IMR-90 (cell line): ENCODE measurements at regions not wholly inside any gene's neighbourhood (a gene's known extent, or its start where the extent isn't known, plus 50 kb on each side); places are given as distances from the start of the nearest gene placed in this dataset.

Source experiments
- ATAC-seq: fragments of 200-7000 bp; cut with Tn5 transposase; 2 replicates; pipeline ENCODE4 v1.9.1; 2020; ENCODE audit warnings: low read depth, mild to moderate bottlenecking, moderate library complexity
- BruUV-seq: library from RNA; stranded (reverse); fragments of 400-500 nt; replicated peaks from 2 replicates; lab custom pipeline; 2021; lab: Mats Ljungman, UMichigan
- CTCF ChIA-PET: fragments of 300-600 bp; formaldehyde crosslinking; extraction: SDS; loops from one replicate; lab custom pipeline; 2021; ENCODE audit warnings: antibody characterized with exemption; lab: Yijun Ruan, JAX
- POLR2A ChIA-PET: fragments of 300-600 bp; sonication (Branson Sonifier 250); formaldehyde crosslinking; loops from one replicate; lab custom pipeline; 2022; ENCODE audit warnings: antibody characterized with exemption; ENCODE audit not compliant: unreplicated experiment; lab: Charles Lee
- DNase-seq: peaks from one replicate; pipeline ENCODE4 v3.0.0; 2013
- H2AFZ ChIP-seq: replicated peaks from 2 replicates; pipeline ENCODE3; 2013; ENCODE audit warnings: low read length, mild to moderate bottlenecking; ENCODE audit not compliant: poor library complexity
- H2AK5ac ChIP-seq: 2 replicates; pipeline ENCODE4 v1.6.1; 2013; ENCODE audit warnings: low read depth, low read length, inconsistent platforms
- H2AK9ac ChIP-seq: replicated peaks from 2 replicates; pipeline ENCODE3; 2013; ENCODE audit warnings: mild to moderate bottlenecking, low read depth, low read length, moderate library complexity; ENCODE audit not compliant: poor library complexity
- H2BK120ac ChIP-seq: 2 replicates; pipeline ENCODE4 v1.6.1; 2013; ENCODE audit warnings: low read depth, low read length, inconsistent platforms
- H2BK15ac ChIP-seq: 3 replicates; pipeline ENCODE4 v1.6.1; 2013; ENCODE audit warnings: low read depth, low read length, inconsistent platforms
- H2BK20ac ChIP-seq: 2 replicates; pipeline ENCODE4 v1.6.1; 2013; ENCODE audit warnings: low read depth, mild to moderate bottlenecking, inconsistent platforms, low read length, moderate library complexity
- H2BK5ac ChIP-seq: 2 replicates; pipeline ENCODE4 v1.6.1; 2013; ENCODE audit warnings: mild to moderate bottlenecking, low read depth, low read length, inconsistent platforms; ENCODE audit not compliant: poor library complexity, severe bottlenecking
- H3K14ac ChIP-seq: replicated peaks from 2 replicates; pipeline ENCODE4 v1.6.1; 2013; ENCODE audit warnings: low read depth, low read length, inconsistent platforms
- H3K18ac ChIP-seq: 2 replicates; pipeline ENCODE4 v1.6.1; 2013; ENCODE audit warnings: low read depth, low read length, control low read depth
- H3K23ac ChIP-seq: 2 replicates; pipeline ENCODE4 v1.6.1; 2013; ENCODE audit warnings: low read depth, low read length, inconsistent platforms
- H3K27ac ChIP-seq: 2 replicates; pipeline ENCODE4 v1.5.1; 2013; ENCODE audit warnings: mild to moderate bottlenecking, control low read depth, low read length; ENCODE audit not compliant: insufficient read depth
- H3K27me3 ChIP-seq: 2 replicates; pipeline ENCODE4 v1.6.1; 2013; ENCODE audit warnings: low read length; ENCODE audit not compliant: control insufficient read depth, insufficient read depth
- H3K36me3 ChIP-seq: 2 replicates; pipeline ENCODE4 v1.6.1; 2013; ENCODE audit warnings: low read length, mixed read lengths; ENCODE audit not compliant: control insufficient read depth, insufficient read depth
- H3K4ac ChIP-seq: 2 replicates; pipeline ENCODE4 v1.6.1; 2013; ENCODE audit warnings: low read depth, low read length, inconsistent platforms
- H3K4me1 ChIP-seq: 2 replicates; pipeline ENCODE4 v1.6.1; 2013; ENCODE audit warnings: low read length, mixed read lengths; ENCODE audit not compliant: control insufficient read depth, insufficient read depth
- H3K4me2 ChIP-seq: 2 replicates; pipeline ENCODE4 v1.6.1; 2013; ENCODE audit warnings: low read depth, mild to moderate bottlenecking, control low read depth, low read length, moderate library complexity
- H3K4me3 ChIP-seq: 2 replicates; pipeline ENCODE4 v1.5.1; 2013; ENCODE audit warnings: low read depth, mild to moderate bottlenecking, control low read depth, low read length, moderate library complexity; ENCODE audit not compliant: insufficient read depth
- H3K56ac ChIP-seq: 2 replicates; pipeline ENCODE4 v1.6.1; 2013; ENCODE audit warnings: low read length, inconsistent platforms; ENCODE audit not compliant: insufficient read depth; ENCODE audit errors: extremely low read depth
- H3K79me1 ChIP-seq, 2 experiments: 2 replicates each; pipeline ENCODE4 v1.6.1; 2013; ENCODE audit warnings: low read length in 2 of 2, inconsistent platforms in 1 of 2, low read depth in 1 of 2
- H3K9ac ChIP-seq: 2 replicates; pipeline ENCODE4 v1.6.1; 2013; ENCODE audit warnings: low read depth, low read length, control low read depth
- H3K9me1 ChIP-seq: 2 replicates; pipeline ENCODE4 v1.6.1; 2013; ENCODE audit warnings: low read length, inconsistent platforms; ENCODE audit not compliant: insufficient read depth
- H3K9me3 ChIP-seq: 2 replicates; pipeline ENCODE4 v1.6.1; 2013; ENCODE audit warnings: low read length; ENCODE audit not compliant: control insufficient read depth, insufficient read depth
- H4K20me1 ChIP-seq: 2 replicates; pipeline ENCODE4 v1.6.1; 2013; ENCODE audit warnings: low read length, inconsistent platforms; ENCODE audit not compliant: insufficient read depth
- H4K5ac ChIP-seq: 2 replicates; pipeline ENCODE4 v1.6.1; 2013; ENCODE audit warnings: mild to moderate bottlenecking, low read depth, low read length, control low read depth
- H4K8ac ChIP-seq, 2 experiments: 2 replicates each; pipeline ENCODE4 v1.6.1; 2013; ENCODE audit warnings: low read depth in 2 of 2, low read length in 2 of 2, control low read depth in 1 of 2, inconsistent platforms in 1 of 2
- H4K91ac ChIP-seq: 2 replicates; pipeline ENCODE4 v1.6.1; 2013; ENCODE audit warnings: low read depth, low read length, inconsistent platforms; ENCODE audit not compliant: insufficient read depth
- BHLHE40 ChIP-seq: fragments of 150-350 bp; IDR thresholded peaks from 2 replicates; pipeline ENCODE4 v1.6.1; 2016; ENCODE audit warnings: mild to moderate bottlenecking, low read depth, low read length
- CEBPB ChIP-seq: IDR thresholded peaks from 2 replicates; pipeline ENCODE4 v1.6.1; 2012; ENCODE audit warnings: low read depth, low read length, improper control_type of control experiment
- FOS ChIP-seq: fragments of 150-350 bp; IDR thresholded peaks from 2 replicates; pipeline ENCODE4 v1.6.1; 2016; ENCODE audit warnings: low read depth, low read length
- MXI1 ChIP-seq: IDR thresholded peaks from 2 replicates; pipeline ENCODE4 v1.6.1; 2012; ENCODE audit warnings: low read depth, mild to moderate bottlenecking, low read length, moderate library complexity, borderline replicate concordance
- NFE2L2 ChIP-seq: fragments of 150-350 bp; IDR thresholded peaks from 2 replicates; pipeline ENCODE4 v1.6.1; 2016; ENCODE audit warnings: low read depth, mild to moderate bottlenecking, low read length
- POLR2A ChIP-seq: IDR thresholded peaks from 2 replicates; pipeline ENCODE4 v1.6.1; 2012; ENCODE audit warnings: mild to moderate bottlenecking, low read depth, low read length
- RAD21 ChIP-seq: IDR thresholded peaks from 2 replicates; pipeline ENCODE4 v1.6.1; 2012; ENCODE audit warnings: low read length, improper control_type of control experiment
- SMC3 ChIP-seq: fragments of 150-350 bp; IDR thresholded peaks from 2 replicates; pipeline ENCODE4 v1.6.1; 2016; ENCODE audit warnings: low read depth, mild to moderate bottlenecking, antibody characterized with exemption, low read length, moderate library complexity
- WGBS, 2 experiments: methylation state at CpG; one replicate each; pipeline versions ENCODE4 v1.1.5 to v1.1.7; 2013; ENCODE audit warnings: missing lambda C conversion rate in 2 of 2; ENCODE audit not compliant: insufficient read length in 1 of 2; ENCODE audit errors: extremely low coverage in 2 of 2; 5-methylcytosine and 5-hydroxymethylcytosine counted together
- dilution Hi-C: fragments of 300-500 bp; cut with HindIII; formaldehyde crosslinking; loops from one replicate; pipeline ENCODE4 v1.14.3; 2018; ENCODE audit warnings: low sequenced_read_pairs; ENCODE audit not compliant: unreplicated experiment
- in situ Hi-C: fragments of 300-500 bp; cut with MboI; formaldehyde crosslinking; loops from 3 replicates; pipeline ENCODE4 v1.14.3; 2019; ENCODE audit warnings: low sequenced_read_pairs, inconsistent platforms, mixed read lengths
- intact Hi-C: fragments of 100-400 bp; cut with micrococcal nuclease; formaldehyde crosslinking; loops from 2 replicates; pipeline ENCODE4 v1.10.0; 2022
- TF ChIP-seq, protein P1 (sequence below): fragments of 150-350 bp; IDR thresholded peaks from 2 replicates; pipeline ENCODE4 v1.6.1; 2016; ENCODE audit warnings: low read depth, mild to moderate bottlenecking, low read length, moderate library complexity, borderline replicate concordance
- TF ChIP-seq, protein P2 (sequence below): fragments of 150-350 bp; IDR thresholded peaks from 2 replicates; pipeline ENCODE4 v1.6.1; 2017; ENCODE audit warnings: mild to moderate bottlenecking, antibody characterized with exemption, low read length, low read depth

DNA sequence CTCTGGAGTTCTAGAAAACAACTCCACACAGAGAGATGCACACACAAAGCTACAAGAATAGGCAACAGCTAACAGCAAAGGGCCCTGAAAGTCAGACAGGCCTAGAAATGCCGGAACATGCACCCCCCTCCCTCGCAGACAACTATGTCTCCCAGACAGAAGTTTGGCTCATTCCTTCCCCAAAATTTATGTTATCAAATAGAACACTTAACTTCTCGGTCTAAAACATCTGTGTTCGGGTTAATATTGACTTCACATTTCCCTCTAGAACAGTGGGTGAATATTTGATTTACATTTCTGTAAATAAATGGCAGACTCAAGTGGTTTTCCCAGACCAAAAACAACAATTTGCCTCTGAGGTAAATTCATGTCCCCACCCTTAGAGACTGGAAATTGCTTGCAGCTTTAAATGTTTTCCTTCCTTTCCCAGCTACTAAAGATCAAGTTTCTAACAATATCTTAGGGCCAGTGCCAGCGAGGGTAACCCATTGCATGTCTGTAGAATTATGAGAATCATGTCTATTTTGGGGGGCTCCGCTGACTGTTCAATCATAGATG is 92.5 kb upstream of the INHBA start:
- CTCF ChIA-PET: no interaction called here
- TF ChIP-seq SMC3: no peak
- TF ChIP-seq CEBPB: no peak
- TF ChIP-seq POLR2A: no peak
- no peak for TF ChIP-seq MXI1
- no peak for TF ChIP-seq FOS
- TF ChIP-seq, protein P1, sequence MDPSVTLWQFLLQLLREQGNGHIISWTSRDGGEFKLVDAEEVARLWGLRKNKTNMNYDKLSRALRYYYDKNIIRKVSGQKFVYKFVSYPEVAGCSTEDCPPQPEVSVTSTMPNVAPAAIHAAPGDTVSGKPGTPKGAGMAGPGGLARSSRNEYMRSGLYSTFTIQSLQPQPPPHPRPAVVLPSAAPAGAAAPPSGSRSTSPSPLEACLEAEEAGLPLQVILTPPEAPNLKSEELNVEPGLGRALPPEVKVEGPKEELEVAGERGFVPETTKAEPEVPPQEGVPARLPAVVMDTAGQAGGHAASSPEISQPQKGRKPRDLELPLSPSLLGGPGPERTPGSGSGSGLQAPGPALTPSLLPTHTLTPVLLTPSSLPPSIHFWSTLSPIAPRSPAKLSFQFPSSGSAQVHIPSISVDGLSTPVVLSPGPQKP: no peak
- no peak for TF ChIP-seq NFE2L2
- TF ChIP-seq BHLHE40: no peak
- no peak for TF ChIP-seq RAD21
- TF ChIP-seq, protein P2, sequence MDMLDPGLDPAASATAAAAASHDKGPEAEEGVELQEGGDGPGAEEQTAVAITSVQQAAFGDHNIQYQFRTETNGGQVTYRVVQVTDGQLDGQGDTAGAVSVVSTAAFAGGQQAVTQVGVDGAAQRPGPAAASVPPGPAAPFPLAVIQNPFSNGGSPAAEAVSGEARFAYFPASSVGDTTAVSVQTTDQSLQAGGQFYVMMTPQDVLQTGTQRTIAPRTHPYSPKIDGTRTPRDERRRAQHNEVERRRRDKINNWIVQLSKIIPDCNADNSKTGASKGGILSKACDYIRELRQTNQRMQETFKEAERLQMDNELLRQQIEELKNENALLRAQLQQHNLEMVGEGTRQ: no peak
- no peaks in the 10 kb centered on the region for H3K79me1 ChIP-seq
- no peak for ATAC-seq
- no peak overlapping the region for H2BK15ac ChIP-seq
- H3K27ac ChIP-seq: no peak overlapping the region
- H4K8ac ChIP-seq: no peak overlapping the region
- no peak overlapping the region for H2AK5ac ChIP-seq
- H3K36me3 ChIP-seq: no peaks in the 10 kb centered on the region
- H2BK20ac ChIP-seq: no peak overlapping the region
- no TSS peak for BruUV-seq
- dilution Hi-C loops: no loop called here
- no peak overlapping the region for H2BK120ac ChIP-seq
- no peaks in the 10 kb centered on the region for H3K27me3 ChIP-seq
- no peak overlapping the region for H4K5ac ChIP-seq
- no peak overlapping the region for H3K14ac ChIP-seq
- WGBS, 2 experiments: 100% methylated on average over 1 of the region's 6 CpGs; no CpG with 5 or more reads in 1 of the 2 experiments
- no peaks in the 10 kb centered on the region for H3K9me3 ChIP-seq
- in situ Hi-C loops: loop anchor here (25.0 kb wide), 1 partner anchor 1042 kb away; no protein-coding TSS in a partner anchor
- H2AFZ ChIP-seq: no peak overlapping the region
- no peak overlapping the region for H3K4me2 ChIP-seq
- no peak overlapping the region for H3K18ac ChIP-seq
- H3K4ac ChIP-seq: no peak overlapping the region
- H3K9me1 ChIP-seq: no peaks in the 10 kb centered on the region
- H3K56ac ChIP-seq: no peak overlapping the region
- no peak overlapping the region for H3K4me3 ChIP-seq
- intact Hi-C loops: no loop called here
- no peak overlapping the region for H3K9ac ChIP-seq
- DNase-seq: no peak
- no peak overlapping the region for H4K91ac ChIP-seq
- H2BK5ac ChIP-seq: no peak overlapping the region
- H3K4me1 ChIP-seq: no peaks in the 10 kb centered on the region
- H3K23ac ChIP-seq: no peak overlapping the region
- H2AK9ac ChIP-seq: no peak overlapping the region
- POLR2A ChIA-PET: no interaction called here
- no peaks in the 10 kb centered on the region for H4K20me1 ChIP-seq
